Panc1 (cell line): ENCODE measurements at regions not wholly inside any gene's neighbourhood (a gene's known extent, or its start where the extent isn't known, plus 50 kb on each side); places are given as distances from the start of the nearest gene placed in this dataset.

Experiments
- ATAC-seq: fragments of 200-7000 bp; cut with Tn5 transposase; 2 replicates; pipeline ENCODE4 v1.9.1; 2020; ENCODE audit warnings: mild to moderate bottlenecking, moderate library complexity
- BruUV-seq: library from RNA; stranded (reverse); fragments of 400-500 nt; replicated peaks from 2 replicates; lab custom pipeline; 2021; lab: Mats Ljungman, UMichigan
- CTCF ChIA-PET: fragments of 300-600 bp; sonication (Branson Sonifier 250); formaldehyde crosslinking; loops from one replicate; lab custom pipeline; 2022; ENCODE audit warnings: antibody characterized with exemption; lab: Charles Lee
- POLR2A ChIA-PET: fragments of 300-600 bp; sonication (Branson Sonifier 250); formaldehyde crosslinking; loops from one replicate; lab custom pipeline; 2022; ENCODE audit warnings: antibody characterized with exemption; lab: Charles Lee
- DNase-seq: peaks from one replicate; pipeline ENCODE4 v3.0.0-alpha.2; 2010; ENCODE audit warnings: low read depth, low spot score
- H3K27ac ChIP-seq: 2 replicates; pipeline ENCODE4 v1.5.1; 2011; ENCODE audit warnings: mild to moderate bottlenecking, low read length, inconsistent platforms
- H3K27me3 ChIP-seq: fragments of 200-500 bp; sonication (Bioruptor generic); 2 replicates; pipeline ENCODE4 v1.6.0; 2014; ENCODE audit warnings: low read length, inconsistent platforms; ENCODE audit not compliant: control insufficient read depth, insufficient read depth
- H3K36me3 ChIP-seq: fragments of 200-500 bp; sonication (Bioruptor generic); 2 replicates; pipeline ENCODE4 v1.5.1; 2014; ENCODE audit warnings: inconsistent platforms, mild to moderate bottlenecking, low read length, moderate library complexity; ENCODE audit not compliant: control insufficient read depth, insufficient read depth
- H3K4me1 ChIP-seq: 2 replicates; pipeline ENCODE4 v1.5.1; 2011; ENCODE audit warnings: inconsistent platforms, mild to moderate bottlenecking, low read length, moderate library complexity; ENCODE audit not compliant: control insufficient read depth, insufficient read depth
- H3K4me3 ChIP-seq, 2 experiments: 2 replicates each; pipeline ENCODE4 v1.5.1; 2011 to 2012; ENCODE audit warnings: low read depth in 2 of 2, low read length in 2 of 2, mild to moderate bottlenecking in 2 of 2, inconsistent platforms in 1 of 2, moderate library complexity in 1 of 2
- H3K9me3 ChIP-seq: fragments of 200-500 bp; sonication (Bioruptor generic); 2 replicates; pipeline ENCODE4 v1.5.1; 2014; ENCODE audit warnings: low read depth, mild to moderate bottlenecking, inconsistent platforms, low read length, moderate library complexity; ENCODE audit not compliant: control insufficient read depth, insufficient read depth
- CTCF ChIP-seq: fragments of 450-650 bp; IDR thresholded peaks from 2 replicates; pipeline ENCODE4 v1.5.1; 2017; ENCODE audit warnings: mild to moderate bottlenecking
- POLR2AphosphoS5 ChIP-seq: IDR thresholded peaks from 2 replicates; pipeline ENCODE4 v1.6.1; 2012; ENCODE audit warnings: mild to moderate bottlenecking, low read depth, low read length, moderate library complexity
- SIN3A ChIP-seq: IDR thresholded peaks from 2 replicates; pipeline ENCODE4 v1.6.1; 2012; ENCODE audit warnings: low read depth, mild to moderate bottlenecking, low read length, moderate library complexity, borderline replicate concordance; ENCODE audit not compliant: insufficient read depth
- TCF7L2 ChIP-seq: IDR thresholded peaks from 2 replicates; pipeline ENCODE4 v1.6.1; 2011; ENCODE audit warnings: mild to moderate bottlenecking, low read depth, low read length, inconsistent platforms
- in situ Hi-C: cut with HindIII; loops from 2 replicates; pipeline ENCODE4 v1.10.0; 2016; ENCODE audit warnings: low sequenced_read_pairs, low pct_unique_long_range_greater_than_20kb
- intact Hi-C: fragments of 100-400 bp; cut with micrococcal nuclease; formaldehyde crosslinking; loops from one replicate; pipeline ENCODE4 v1.10.0; 2022; ENCODE audit not compliant: unreplicated experiment
- TF ChIP-seq, protein P1 (sequence below), 2 experiments: IDR thresholded peaks; 2 replicates each; pipeline ENCODE4 v1.6.1; 2011 to 2012; ENCODE audit warnings: low read depth in 2 of 2, control low read depth in 1 of 2, low read length in 1 of 2, mild to moderate bottlenecking in 1 of 2, moderate library complexity in 1 of 2; ENCODE audit not compliant: insufficient read depth in 1 of 2

GRCh38 chr5:159750226-159750625 lies 166.1 kb upstream of the ADRA1B start:
- DNase-seq (no peak), ATAC-seq (no peak)
- no peaks in the 10 kb centered on the region for H3K36me3 ChIP-seq
- peaks cover 5% of the 10 kb centered on the region; the same call in 1 of the 2 replicates for H3K9me3 ChIP-seq
- H3K27ac ChIP-seq = no peak overlapping the region
- ChIA-PET POLR2A (no interaction called here), CTCF (no interaction called here)
- in situ Hi-C loops (no loop called here), intact Hi-C loops (no loop called here)
- TF ChIP-seq POLR2AphosphoS5 = no peak
- no peak for TF ChIP-seq CTCF
- TF ChIP-seq TCF7L2 = no peak
- no peak for TF ChIP-seq SIN3A
- TF ChIP-seq, protein P1, sequence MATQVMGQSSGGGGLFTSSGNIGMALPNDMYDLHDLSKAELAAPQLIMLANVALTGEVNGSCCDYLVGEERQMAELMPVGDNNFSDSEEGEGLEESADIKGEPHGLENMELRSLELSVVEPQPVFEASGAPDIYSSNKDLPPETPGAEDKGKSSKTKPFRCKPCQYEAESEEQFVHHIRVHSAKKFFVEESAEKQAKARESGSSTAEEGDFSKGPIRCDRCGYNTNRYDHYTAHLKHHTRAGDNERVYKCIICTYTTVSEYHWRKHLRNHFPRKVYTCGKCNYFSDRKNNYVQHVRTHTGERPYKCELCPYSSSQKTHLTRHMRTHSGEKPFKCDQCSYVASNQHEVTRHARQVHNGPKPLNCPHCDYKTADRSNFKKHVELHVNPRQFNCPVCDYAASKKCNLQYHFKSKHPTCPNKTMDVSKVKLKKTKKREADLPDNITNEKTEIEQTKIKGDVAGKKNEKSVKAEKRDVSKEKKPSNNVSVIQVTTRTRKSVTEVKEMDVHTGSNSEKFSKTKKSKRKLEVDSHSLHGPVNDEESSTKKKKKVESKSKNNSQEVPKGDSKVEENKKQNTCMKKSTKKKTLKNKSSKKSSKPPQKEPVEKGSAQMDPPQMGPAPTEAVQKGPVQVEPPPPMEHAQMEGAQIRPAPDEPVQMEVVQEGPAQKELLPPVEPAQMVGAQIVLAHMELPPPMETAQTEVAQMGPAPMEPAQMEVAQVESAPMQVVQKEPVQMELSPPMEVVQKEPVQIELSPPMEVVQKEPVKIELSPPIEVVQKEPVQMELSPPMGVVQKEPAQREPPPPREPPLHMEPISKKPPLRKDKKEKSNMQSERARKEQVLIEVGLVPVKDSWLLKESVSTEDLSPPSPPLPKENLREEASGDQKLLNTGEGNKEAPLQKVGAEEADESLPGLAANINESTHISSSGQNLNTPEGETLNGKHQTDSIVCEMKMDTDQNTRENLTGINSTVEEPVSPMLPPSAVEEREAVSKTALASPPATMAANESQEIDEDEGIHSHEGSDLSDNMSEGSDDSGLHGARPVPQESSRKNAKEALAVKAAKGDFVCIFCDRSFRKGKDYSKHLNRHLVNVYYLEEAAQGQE (IDR thresholded peaks at IDR 0.05; ENCODE audit: insufficient read depth in 1 of 2, low read depth in 2 of 2, low read length in 1 of 2) = no peak
- H3K4me1 ChIP-seq = no peaks in the 10 kb centered on the region
- H3K4me3 ChIP-seq = no peak overlapping the region
- BruUV-seq = no TSS peak
- H3K27me3 ChIP-seq = no peaks in the 10 kb centered on the region

GRCh38 chr5:159751459-159751858 lies 164.8 kb upstream of the ADRA1B start:
- TF ChIP-seq TCF7L2 (no peak), SIN3A (no peak), POLR2AphosphoS5 (no peak), CTCF (no peak)
- TF ChIP-seq, protein P1 (IDR thresholded peaks at IDR 0.05; ENCODE audit: insufficient read depth in 1 of 2, low read depth in 2 of 2, low read length in 1 of 2) = no peak
- H3K9me3 ChIP-seq = peaks cover 5% of the 10 kb centered on the region; the same call in 1 of the 2 replicates
- no peaks in the 10 kb centered on the region for H3K36me3 ChIP-seq
- H3K27ac ChIP-seq = no peak overlapping the region
- ATAC-seq = no peak
- no peaks in the 10 kb centered on the region for H3K4me1 ChIP-seq
- in situ Hi-C loops (no loop called here), intact Hi-C loops (no loop called here)
- CTCF ChIA-PET = no interaction called here
- BruUV-seq = no TSS peak
- DNase-seq = no peak
- no peak overlapping the region for H3K4me3 ChIP-seq
- POLR2A ChIA-PET = no interaction called here
- H3K27me3 ChIP-seq = no peaks in the 10 kb centered on the region
